ENCODE measurements at regions not wholly inside any gene's neighbourhood (a gene's known extent, or its start where the extent isn't known, plus 50 kb on each side); places are given as distances from the start of the nearest gene placed in this dataset.

GRCh38 chr5:118310401-118310800 lies 677.9 kb downstream of the DTWD2 start:
- no peak overlapping the region for H3K4me3 Mint-ChIP-seq (ENCODE audit: unreplicated experiment)
- H3K36me3 Mint-ChIP-seq (ENCODE audit: insufficient read depth, unreplicated experiment), result no peaks in the 10 kb centered on the region
- no TSS peak for BruUV-seq (replicated peaks)
- intact Hi-C loops (cut with micrococcal nuclease), result no loop called here
- ChIA-PET CTCF (interaction anchor here (0.6 to 0.7 kb wide), 3 partner anchors 47 to 647 kb away, joined by 3 read pairs; no protein-coding TSS in a partner anchor), POLR2A (no interaction called here)
- DNase-seq (ENCODE audit: unreplicated experiment), result no peak
- TF ChIP-seq CTCF (IDR thresholded peaks at IDR 0.05; ENCODE audit: unreplicated experiment), result no peak
- no peaks in the 10 kb centered on the region for H3K9me3 Mint-ChIP-seq (ENCODE audit: unreplicated experiment)
- no peak overlapping the region for H3K27ac Mint-ChIP-seq (ENCODE audit: low read depth, unreplicated experiment)
- no peaks in the 10 kb centered on the region for H3K4me1 Mint-ChIP-seq (ENCODE audit: insufficient read depth, unreplicated experiment)
- no peaks in the 10 kb centered on the region for H3K27me3 Mint-ChIP-seq (ENCODE audit: insufficient read depth, unreplicated experiment)

- CTCF ChIA-PET, result interaction anchor here (0.7 kb wide), 1 partner anchor 9 kb away, joined by 3 read pairs; no protein-coding TSS in a partner anchor
- Mint-ChIP-seq H3K4me1 (ENCODE audit: insufficient read depth, unreplicated experiment) (no peaks in the 10 kb centered on the region), H3K4me3 (ENCODE audit: unreplicated experiment) (no peak overlapping the region), H3K27me3 (ENCODE audit: insufficient read depth, unreplicated experiment) (no peaks in the 10 kb centered on the region), H3K27ac (ENCODE audit: low read depth, unreplicated experiment) (no peak overlapping the region), H3K9me3 (ENCODE audit: unreplicated experiment) (no peaks in the 10 kb centered on the region), H3K36me3 (ENCODE audit: insufficient read depth, unreplicated experiment) (no peaks in the 10 kb centered on the region)
- intact Hi-C loops (cut with micrococcal nuclease), result no loop called here
- no peak for TF ChIP-seq CTCF (IDR thresholded peaks at IDR 0.05; ENCODE audit: unreplicated experiment)
- no peak for DNase-seq (ENCODE audit: unreplicated experiment)
- no TSS peak for BruUV-seq (replicated peaks)
- POLR2A ChIA-PET, result no interaction called here
These were observed 685.1 kb downstream of the DTWD2 start for GRCh38 chr5:118303296-118303695.

GRCh38 chr5:118302786-118303185 lies 685.6 kb downstream of the DTWD2 start:
- H3K36me3 Mint-ChIP-seq (ENCODE audit: insufficient read depth, unreplicated experiment), result no peaks in the 10 kb centered on the region
- no peak overlapping the region for H3K27ac Mint-ChIP-seq (ENCODE audit: low read depth, unreplicated experiment)
- H3K4me1 Mint-ChIP-seq (ENCODE audit: insufficient read depth, unreplicated experiment), result no peaks in the 10 kb centered on the region

GRCh38 chr5:118301696-118302095 lies 686.7 kb downstream of the DTWD2 start:
- H3K4me1 Mint-ChIP-seq (ENCODE audit: insufficient read depth, unreplicated experiment), result no peaks in the 10 kb centered on the region
- intact Hi-C loops (cut with micrococcal nuclease), result no loop called here
- CTCF ChIA-PET, result interaction anchor here (0.7 kb wide), 1 partner anchor 11 kb away, joined by 5 read pairs; no protein-coding TSS in a partner anchor
- POLR2A ChIA-PET, result no interaction called here
- no peaks in the 10 kb centered on the region for H3K27me3 Mint-ChIP-seq (ENCODE audit: insufficient read depth, unreplicated experiment)
- no peak overlapping the region for H3K27ac Mint-ChIP-seq (ENCODE audit: low read depth, unreplicated experiment)
- H3K36me3 Mint-ChIP-seq (ENCODE audit: insufficient read depth, unreplicated experiment), result no peaks in the 10 kb centered on the region
- H3K9me3 Mint-ChIP-seq (ENCODE audit: unreplicated experiment), result no peaks in the 10 kb centered on the region
- H3K4me3 Mint-ChIP-seq (ENCODE audit: unreplicated experiment), result no peak overlapping the region
- DNase-seq (ENCODE audit: unreplicated experiment), result no peak
- TF ChIP-seq CTCF (IDR thresholded peaks at IDR 0.05; ENCODE audit: unreplicated experiment), result no peak
- no TSS peak for BruUV-seq (replicated peaks)

More at GRCh38 chr5:118302786-118303185, 685.6 kb downstream of the DTWD2 start:
- intact Hi-C loops (cut with micrococcal nuclease), result no loop called here
- no peak for TF ChIP-seq CTCF (IDR thresholded peaks at IDR 0.05; ENCODE audit: unreplicated experiment)
- ChIA-PET POLR2A (no interaction called here), CTCF (no interaction called here)
- H3K9me3 Mint-ChIP-seq (ENCODE audit: unreplicated experiment), result no peaks in the 10 kb centered on the region
- H3K4me3 Mint-ChIP-seq (ENCODE audit: unreplicated experiment), result no peak overlapping the region
- BruUV-seq (replicated peaks), result no TSS peak
- H3K27me3 Mint-ChIP-seq (ENCODE audit: insufficient read depth, unreplicated experiment), result no peaks in the 10 kb centered on the region
- DNase-seq (ENCODE audit: unreplicated experiment), result no peak
